ENCODE measurements at regions not wholly inside any gene's neighbourhood (a gene's known extent, or its start where the extent isn't known, plus 50 kb on each side); places are given as distances from the start of the nearest gene placed in this dataset.

DNA sequence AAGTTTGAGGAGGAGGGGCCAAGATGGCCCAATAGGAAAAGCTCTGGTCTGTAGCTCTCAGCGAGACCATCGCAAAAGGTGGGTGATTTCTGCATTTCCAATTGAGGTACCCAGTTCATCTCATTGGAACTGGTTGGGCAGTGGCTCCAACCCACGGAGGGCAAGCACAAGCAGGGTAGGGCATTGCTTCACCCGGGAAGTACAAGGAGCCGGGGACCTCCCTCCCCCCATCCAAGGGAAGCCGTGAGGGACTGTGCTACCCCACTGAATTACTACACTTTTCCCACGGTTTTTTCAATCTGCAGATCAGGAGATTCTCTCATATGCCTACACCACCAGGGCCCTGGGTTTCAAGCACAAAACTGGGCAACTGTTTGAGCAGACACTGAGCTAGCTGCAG, 58.0 kb upstream of the EFCAB3 start:
- Histone ChIP-seq H3K9me3 (no peaks in the 10 kb centered on the region), H3K36me3 (ENCODE audit: insufficient read depth in 1 of 2, low read depth in 1 of 2) (no peaks in the 10 kb centered on the region), H3K4me3 (no peak overlapping the region), H3K27me3 (ENCODE audit: insufficient read depth in 3 of 3, low read length in 2 of 3) (peaks cover 0 to 3% (median 0%) of the 10 kb centered on the region in 3 donors), H3K4me1 (no peaks in the 10 kb centered on the region), H3K27ac (no peak overlapping the region)
- TF ChIP-seq, protein P1, sequence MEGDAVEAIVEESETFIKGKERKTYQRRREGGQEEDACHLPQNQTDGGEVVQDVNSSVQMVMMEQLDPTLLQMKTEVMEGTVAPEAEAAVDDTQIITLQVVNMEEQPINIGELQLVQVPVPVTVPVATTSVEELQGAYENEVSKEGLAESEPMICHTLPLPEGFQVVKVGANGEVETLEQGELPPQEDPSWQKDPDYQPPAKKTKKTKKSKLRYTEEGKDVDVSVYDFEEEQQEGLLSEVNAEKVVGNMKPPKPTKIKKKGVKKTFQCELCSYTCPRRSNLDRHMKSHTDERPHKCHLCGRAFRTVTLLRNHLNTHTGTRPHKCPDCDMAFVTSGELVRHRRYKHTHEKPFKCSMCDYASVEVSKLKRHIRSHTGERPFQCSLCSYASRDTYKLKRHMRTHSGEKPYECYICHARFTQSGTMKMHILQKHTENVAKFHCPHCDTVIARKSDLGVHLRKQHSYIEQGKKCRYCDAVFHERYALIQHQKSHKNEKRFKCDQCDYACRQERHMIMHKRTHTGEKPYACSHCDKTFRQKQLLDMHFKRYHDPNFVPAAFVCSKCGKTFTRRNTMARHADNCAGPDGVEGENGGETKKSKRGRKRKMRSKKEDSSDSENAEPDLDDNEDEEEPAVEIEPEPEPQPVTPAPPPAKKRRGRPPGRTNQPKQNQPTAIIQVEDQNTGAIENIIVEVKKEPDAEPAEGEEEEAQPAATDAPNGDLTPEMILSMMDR (IDR thresholded peaks at IDR 0.05), result no peak
- ATAC-seq, result no peak
- intact Hi-C loops (cut with DNase I), result no loop called here
- 84 to 86% (median 85%) methylated on average over 7 of the region's 7 CpGs for WGBS, 3 donors
- no peak for DNase-seq

DNA sequence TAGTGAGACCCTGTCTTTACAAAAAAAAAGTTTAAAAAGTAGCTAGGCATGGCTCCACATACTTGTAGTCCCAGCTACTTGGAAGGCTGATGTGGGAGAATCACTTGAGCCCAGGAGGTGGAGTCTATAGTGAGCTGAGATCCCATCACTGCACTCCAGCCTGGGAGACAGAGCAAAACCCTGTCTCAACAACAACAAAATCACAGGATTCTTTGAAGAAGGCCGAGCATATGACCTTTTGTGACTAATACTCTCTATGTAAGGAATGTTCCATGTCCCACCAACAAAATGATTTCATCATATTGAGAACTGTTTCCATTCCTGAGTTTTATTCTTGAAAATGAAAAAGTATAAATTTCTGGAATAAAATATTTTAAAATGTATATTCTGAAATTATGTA, 58.9 kb upstream of the EFCAB3 start:
- H3K4me3 ChIP-seq, result no peak overlapping the region
- no peaks in the 10 kb centered on the region for H3K9me3 ChIP-seq
- H3K36me3 ChIP-seq (ENCODE audit: insufficient read depth in 1 of 2, low read depth in 1 of 2), result no peaks in the 10 kb centered on the region
- DNase-seq, result no peak
- no peaks in the 10 kb centered on the region for H3K4me1 ChIP-seq
- intact Hi-C loops (cut with DNase I), result no loop called here
- 34 to 50% (median 35%) methylated on average over 1 of the region's 1 CpG for WGBS, 3 donors
- TF ChIP-seq, protein P1 (IDR thresholded peaks at IDR 0.05), result no peak
- no peak overlapping the region for H3K27ac ChIP-seq
- ATAC-seq, result no peak
- peaks cover 0 to 3% (median 0%) of the 10 kb centered on the region in 3 donors for H3K27me3 ChIP-seq (ENCODE audit: insufficient read depth in 3 of 3, low read length in 2 of 3)

DNA sequence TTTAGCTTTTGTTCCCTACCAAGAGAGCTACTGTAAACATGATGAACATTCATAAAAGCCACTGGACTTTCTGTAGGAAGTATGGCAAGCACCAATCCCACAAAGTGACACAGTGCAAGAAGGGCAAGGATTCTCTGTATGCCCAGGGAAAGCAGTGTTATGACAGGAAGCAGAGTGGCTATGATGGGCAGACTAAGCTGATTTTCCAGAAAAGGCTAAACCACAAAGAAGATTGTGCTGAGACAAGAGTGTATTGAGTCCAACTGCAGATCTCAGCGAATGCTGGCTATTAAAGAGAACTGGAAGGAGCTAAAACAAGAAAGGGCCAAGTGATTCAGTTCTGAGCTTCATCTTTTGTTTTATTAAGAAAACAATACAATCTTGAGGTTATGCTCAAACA, 60.5 kb upstream of the EFCAB3 start:
- H3K4me1 ChIP-seq, result no peaks in the 10 kb centered on the region
- DNase-seq (no peak), ATAC-seq (no peak)
- intact Hi-C loops (cut with DNase I), result no loop called here
- no peaks in the 10 kb centered on the region for H3K9me3 ChIP-seq
- H3K4me3 ChIP-seq, result no peak overlapping the region
- TF ChIP-seq, protein P1 (IDR thresholded peaks at IDR 0.05), result no peak
- no peak overlapping the region for H3K27ac ChIP-seq
- H3K36me3 ChIP-seq (ENCODE audit: insufficient read depth in 1 of 2, low read depth in 1 of 2), result no peaks in the 10 kb centered on the region
- H3K27me3 ChIP-seq (ENCODE audit: insufficient read depth in 3 of 3, low read length in 2 of 3), result peaks cover 0 to 3% (median 0%) of the 10 kb centered on the region in 3 donors
- WGBS, 3 donors, result 80 to 89% (median 89%) methylated on average over 1 of the region's 1 CpG

DNA sequence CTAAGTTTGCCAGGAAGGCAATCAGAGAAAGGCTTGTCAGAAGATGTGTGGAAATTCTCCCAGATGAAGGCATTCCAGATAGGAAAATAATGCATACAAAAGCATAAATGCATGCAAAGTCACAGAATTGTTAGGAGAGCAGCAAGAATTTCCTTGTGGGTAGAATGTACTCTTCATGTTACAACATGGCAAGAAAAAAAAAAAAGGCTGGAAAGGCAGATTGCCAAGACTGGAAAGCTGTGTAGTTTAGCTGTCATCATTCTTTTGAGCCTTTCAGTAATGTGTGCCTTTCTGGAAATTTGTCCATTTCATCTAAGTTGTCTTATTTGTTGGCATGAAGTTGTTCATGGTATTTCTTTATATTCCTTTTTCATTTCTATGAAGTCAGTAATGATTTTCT, 71.0 kb upstream of the EFCAB3 start:
- Histone ChIP-seq H3K4me3 (no peak overlapping the region), H3K27ac (no peak overlapping the region), H3K27me3 (ENCODE audit: insufficient read depth in 3 of 3, low read length in 2 of 3) (peaks cover 0 to 3% (median 0%) of the 10 kb centered on the region in 3 donors), H3K9me3 (no peaks in the 10 kb centered on the region), H3K36me3 (ENCODE audit: insufficient read depth in 1 of 2, low read depth in 1 of 2) (no peaks in the 10 kb centered on the region), H3K4me1 (no peaks in the 10 kb centered on the region)
- DNase-seq (no peak), ATAC-seq (no peak)
- intact Hi-C loops (cut with DNase I), result no loop called here
- TF ChIP-seq, protein P1 (IDR thresholded peaks at IDR 0.05), result no peak

DNA sequence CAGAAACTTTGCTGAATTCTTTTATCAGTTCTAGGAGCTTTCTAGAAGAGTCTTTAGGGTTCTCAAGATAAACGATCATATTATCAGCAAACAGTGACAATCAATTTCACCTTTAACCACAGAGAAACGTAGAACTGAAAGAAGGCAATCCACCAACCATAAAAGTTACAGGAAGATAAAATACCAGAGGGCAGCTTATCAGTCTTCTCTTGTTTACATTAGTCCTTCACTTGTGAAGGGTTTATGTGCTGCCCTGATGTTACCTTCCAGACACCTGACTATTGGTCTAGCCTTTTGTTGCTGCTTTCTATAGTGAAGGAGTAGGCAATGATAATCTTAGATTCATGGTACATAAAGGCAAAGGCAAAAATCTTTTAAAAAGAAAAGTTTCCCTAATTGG, 73.2 kb upstream of the EFCAB3 start:
- intact Hi-C loops (cut with DNase I), result no loop called here
- Histone ChIP-seq H3K27me3 (ENCODE audit: insufficient read depth in 3 of 3, low read length in 2 of 3) (peaks cover 0 to 3% (median 0%) of the 10 kb centered on the region in 3 donors), H3K36me3 (ENCODE audit: insufficient read depth in 1 of 2, low read depth in 1 of 2) (no peaks in the 10 kb centered on the region), H3K9me3 (no peaks in the 10 kb centered on the region), H3K4me1 (no peaks in the 10 kb centered on the region), H3K4me3 (no peak overlapping the region), H3K27ac (no peak overlapping the region)
- TF ChIP-seq, protein P1 (IDR thresholded peaks at IDR 0.05), result no peak
- WGBS, 3 donors, result 41 to 50% (median 47%) methylated on average over 2 of the region's 2 CpGs
- ATAC-seq (no peak), DNase-seq (no peak)

Measured in psoas muscle (tissue), 7 donors.